Panc1 (cell line): ENCODE measurements at regions not wholly inside any gene's neighbourhood (a gene's known extent, or its start where the extent isn't known, plus 50 kb on each side); places are given as distances from the start of the nearest gene placed in this dataset.

ENCODE experiments used
- POLR2AphosphoS5 ChIP-seq: IDR thresholded peaks from 2 replicates; pipeline ENCODE4 v1.6.1; 2012; ENCODE audit warnings: mild to moderate bottlenecking, low read depth, low read length, moderate library complexity
- TF ChIP-seq, protein P1 (sequence below): fragments of 450-650 bp; IDR thresholded peaks from 2 replicates; pipeline ENCODE4 v1.5.1; 2017; ENCODE audit warnings: mild to moderate bottlenecking

DNA sequence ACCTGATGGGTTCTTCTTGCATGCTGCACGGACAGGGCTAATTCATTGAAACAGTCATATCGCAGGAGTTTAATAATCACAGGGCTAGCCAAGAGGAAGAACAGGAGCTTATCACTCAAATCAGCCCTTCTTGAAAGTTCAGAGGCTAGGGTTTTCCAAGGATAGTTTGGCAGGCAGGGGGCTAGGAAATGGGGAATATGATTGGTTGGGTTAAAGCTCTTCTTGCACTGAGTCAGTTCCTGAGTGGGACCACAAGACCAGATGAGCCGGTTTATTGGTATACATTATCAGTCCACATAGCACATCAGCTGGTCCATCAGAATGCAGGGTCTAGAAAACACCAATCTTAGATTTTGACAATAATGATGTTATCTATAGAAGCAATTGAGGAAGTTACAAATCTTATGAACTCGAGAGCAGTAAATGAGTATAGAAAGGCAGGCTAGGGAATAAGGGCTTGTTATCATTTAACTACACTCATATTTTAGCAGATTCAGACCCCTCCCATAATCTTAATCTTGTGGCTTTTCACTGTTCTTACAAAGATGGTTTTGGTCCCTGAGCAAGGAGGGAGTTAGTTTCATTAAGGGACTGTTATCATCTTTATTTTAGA lies 58.1 kb upstream of the SLC25A36 start:
- TF ChIP-seq, protein P1, sequence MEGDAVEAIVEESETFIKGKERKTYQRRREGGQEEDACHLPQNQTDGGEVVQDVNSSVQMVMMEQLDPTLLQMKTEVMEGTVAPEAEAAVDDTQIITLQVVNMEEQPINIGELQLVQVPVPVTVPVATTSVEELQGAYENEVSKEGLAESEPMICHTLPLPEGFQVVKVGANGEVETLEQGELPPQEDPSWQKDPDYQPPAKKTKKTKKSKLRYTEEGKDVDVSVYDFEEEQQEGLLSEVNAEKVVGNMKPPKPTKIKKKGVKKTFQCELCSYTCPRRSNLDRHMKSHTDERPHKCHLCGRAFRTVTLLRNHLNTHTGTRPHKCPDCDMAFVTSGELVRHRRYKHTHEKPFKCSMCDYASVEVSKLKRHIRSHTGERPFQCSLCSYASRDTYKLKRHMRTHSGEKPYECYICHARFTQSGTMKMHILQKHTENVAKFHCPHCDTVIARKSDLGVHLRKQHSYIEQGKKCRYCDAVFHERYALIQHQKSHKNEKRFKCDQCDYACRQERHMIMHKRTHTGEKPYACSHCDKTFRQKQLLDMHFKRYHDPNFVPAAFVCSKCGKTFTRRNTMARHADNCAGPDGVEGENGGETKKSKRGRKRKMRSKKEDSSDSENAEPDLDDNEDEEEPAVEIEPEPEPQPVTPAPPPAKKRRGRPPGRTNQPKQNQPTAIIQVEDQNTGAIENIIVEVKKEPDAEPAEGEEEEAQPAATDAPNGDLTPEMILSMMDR: no peak
- TF ChIP-seq POLR2AphosphoS5: no peak
